PC-3 (cell line): ENCODE measurements at regions not wholly inside any gene's neighbourhood (a gene's known extent, or its start where the extent isn't known, plus 50 kb on each side); places are given as distances from the start of the nearest gene placed in this dataset.

Experiments used
- CTCF ChIP-seq: fragments of 300-600 bp; sonication (generic); conservative IDR thresholded peaks from 2 replicates; pipeline ENCODE4 v1.5.1; 2017; ENCODE audit warnings: antibody characterized with exemption, low read depth, mild to moderate bottlenecking, low read length
- EZH2phosphoT487 ChIP-seq: fragments of 300-600 bp; sonication (generic); IDR thresholded peaks from 2 replicates; pipeline ENCODE4 v1.6.1; 2018; ENCODE audit warnings: mild to moderate bottlenecking, antibody characterized with exemption, low read length, borderline replicate concordance

- TF ChIP-seq CTCF = no peak
- no peak for TF ChIP-seq EZH2phosphoT487
Measured at GRCh38 chr5:71832812-71833715, 114.0 kb downstream of the CARTPT start.
